LNCaP clone FGC (cell line): ENCODE measurements at regions not wholly inside any gene's neighbourhood (a gene's known extent, or its start where the extent isn't known, plus 50 kb on each side); places are given as distances from the start of the nearest gene placed in this dataset.

Experiments used
- DNase-seq: peaks from one replicate; pipeline ENCODE4 v3.0.0-alpha.2; 2011; ENCODE audit warnings: low read depth
- H3K4me3 ChIP-seq: 2 replicates; pipeline ENCODE4 v1.5.1; 2011; ENCODE audit warnings: mild to moderate bottlenecking, low read depth, low read length, control low read depth
- CTCF ChIP-seq: IDR thresholded peaks from 2 replicates; pipeline ENCODE4 v1.5.1; 2012; ENCODE audit warnings: mild to moderate bottlenecking; ENCODE audit not compliant: control insufficient read depth, insufficient read depth; ENCODE audit errors: extremely low read depth

GRCh38 chr6:47879015-47879414 lies 97.2 kb downstream of the OPN5 start:
- no peak overlapping the region for H3K4me3 ChIP-seq
- DNase-seq = no peak
- TF ChIP-seq CTCF = no peak
